ENCODE measurements at regions not wholly inside any gene's neighbourhood (a gene's known extent, or its start where the extent isn't known, plus 50 kb on each side); places are given as distances from the start of the nearest gene placed in this dataset.

DNA sequence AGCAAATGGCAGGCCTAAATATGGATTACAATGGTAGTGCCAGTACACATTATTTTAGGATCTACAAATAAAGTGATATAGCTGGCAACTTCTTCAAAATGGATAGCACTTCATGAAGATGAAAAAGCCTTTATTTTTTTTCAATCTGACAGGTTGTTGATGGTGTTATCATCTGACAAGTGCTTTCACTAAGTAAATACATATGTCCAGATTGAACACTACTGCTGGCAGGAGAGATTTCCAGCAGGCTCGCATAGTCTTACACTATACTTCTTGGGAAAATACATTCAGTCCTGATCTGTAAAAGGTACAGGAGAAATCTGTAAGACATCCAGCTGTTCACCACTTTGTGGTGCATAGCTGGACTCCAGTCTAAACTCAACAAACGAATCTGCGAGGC is 50.9 kb upstream of the ALCAM start:
- no peak for TF ChIP-seq CTCF (conservative IDR thresholded peaks at IDR 0.05; ENCODE audit: low read length)
- DNase-seq (ENCODE audit: low read depth), result no peak
- no peak overlapping the region for H3K4me3 ChIP-seq (ENCODE audit: low read length)

- TF ChIP-seq CTCF (conservative IDR thresholded peaks at IDR 0.05; ENCODE audit: low read length), result no peak
- no peak overlapping the region for H3K4me3 ChIP-seq (ENCODE audit: low read length)
- DNase-seq (ENCODE audit: low read depth), result no peak
Observed at GRCh38 chr3:105316331-105316730, 50.4 kb upstream of the ALCAM start.
